Esophagus muscularis mucosa (tissue), 3 donors: ENCODE measurements at regions not wholly inside any gene's neighbourhood (a gene's known extent, or its start where the extent isn't known, plus 50 kb on each side); places are given as distances from the start of the nearest gene placed in this dataset.

Experiments used
- CTCF ChIP-seq, 3 experiments: fragments of 200-600 bp in 2 of 3; fragments of 450-650 bp in 1 of 3; sonication (generic) in 2 of 3; IDR thresholded peaks; one replicate each; pipeline ENCODE4 v1.5.1; 2017 to 2019; ENCODE audit warnings: antibody characterized with exemption in 3 of 3, mild to moderate bottlenecking in 2 of 3, moderate library complexity in 1 of 3
- POLR2A ChIP-seq: fragments of 450-650 bp; IDR thresholded peaks from one replicate; pipeline ENCODE4 v1.6.1; 2017; ENCODE audit warnings: antibody characterized with exemption, moderate library complexity, mild to moderate bottlenecking, low read depth
- POLR2AphosphoS5 ChIP-seq, 2 donors: sonication (generic); formaldehyde crosslinking; IDR thresholded peaks; one replicate each; pipeline ENCODE4 v1.6.1; 2017; ENCODE audit warnings: antibody characterized with exemption in 2 of 2

- TF ChIP-seq POLR2A = no peak
- TF ChIP-seq CTCF (IDR thresholded peaks at IDR 0.05) = no peak
- TF ChIP-seq POLR2AphosphoS5 (IDR thresholded peaks at IDR 0.05) = no peak
These were observed 82.0 kb downstream of the ARL4A start for GRCh38 chr7:12769444-12769843.
